Uterus (tissue), 2 donors: ENCODE measurements at regions not wholly inside any gene's neighbourhood (a gene's known extent, or its start where the extent isn't known, plus 50 kb on each side); places are given as distances from the start of the nearest gene placed in this dataset.

ENCODE experiments used
- CTCF ChIP-seq, 4 experiments: fragments of 200-600 bp in 2 of 4; fragments of 450-650 bp in 2 of 4; sonication (generic) in 2 of 4; IDR thresholded peaks; one replicate each; pipeline ENCODE4 v1.5.1; 2016 to 2019; ENCODE audit warnings: antibody characterized with exemption in 4 of 4, mild to moderate bottlenecking in 2 of 4, moderate library complexity in 1 of 4
- POLR2A ChIP-seq, 2 donors: fragments of 450-650 bp; IDR thresholded peaks; one replicate each; pipeline ENCODE4 v1.6.1; 2016; ENCODE audit warnings: antibody characterized with exemption in 2 of 2, mild to moderate bottlenecking in 1 of 2, moderate library complexity in 1 of 2

- TF ChIP-seq CTCF (IDR thresholded peaks at IDR 0.05) (no peak), POLR2A (IDR thresholded peaks at IDR 0.05) (no peak)
Measured at GRCh38 chrX:69022430-69022829, 142.8 kb downstream of the PJA1 start.
